ENCODE measurements at regions not wholly inside any gene's neighbourhood (a gene's known extent, or its start where the extent isn't known, plus 50 kb on each side); places are given as distances from the start of the nearest gene placed in this dataset.

DNA sequence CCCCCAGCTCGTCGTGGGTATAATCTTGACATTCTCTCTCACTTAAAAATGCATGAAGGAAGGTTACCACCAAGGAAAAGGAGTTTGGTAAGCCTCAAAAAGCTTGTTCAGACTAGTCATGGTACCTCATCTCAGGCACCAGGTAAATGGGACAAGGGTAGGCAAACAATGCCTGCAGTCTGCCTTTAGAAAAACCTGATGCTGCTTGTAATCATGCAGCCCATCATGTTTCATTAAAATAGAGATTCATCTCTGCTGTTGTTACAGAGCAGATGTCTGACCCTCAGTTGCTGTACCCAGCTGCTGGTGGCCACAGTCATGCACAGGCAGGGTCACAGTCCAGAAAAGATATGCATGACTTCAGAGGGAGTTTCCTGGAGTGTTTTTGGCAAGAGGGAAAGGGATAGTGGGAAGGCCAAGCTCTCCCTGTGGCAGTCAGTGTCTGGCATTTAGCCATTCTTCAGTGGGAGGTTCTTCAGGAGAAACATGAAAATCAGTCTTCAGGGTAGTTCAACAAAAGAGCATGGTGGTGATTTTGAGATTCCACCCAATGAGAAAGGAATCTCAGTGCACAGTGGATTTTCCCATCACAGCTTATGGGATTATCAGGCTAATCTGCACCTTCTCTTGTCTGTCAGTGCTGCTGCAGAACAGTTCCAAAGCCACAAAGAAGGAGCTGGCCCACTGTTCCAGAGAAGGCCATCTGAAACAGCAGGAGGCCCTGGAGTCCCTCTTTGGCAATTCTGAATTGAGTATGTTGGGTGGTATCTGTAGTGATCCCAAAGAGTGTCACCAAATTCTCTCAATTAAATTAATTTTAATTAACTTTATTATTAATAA, 202.7 kb upstream of the FRMD6 start:
- intact Hi-C loops (cut with DNase I): no loop called here
- no peaks in the 10 kb centered on the region for H3K4me1 ChIP-seq
- H3K4me3 ChIP-seq: no peak overlapping the region
- DNase-seq (peak in 1 of 4 donors; percentile 35), ATAC-seq (peak; percentile 27)
- H3K36me3 ChIP-seq: no peaks in the 10 kb centered on the region
- no peaks in the 10 kb centered on the region for H3K9me3 ChIP-seq
- H3K27me3 ChIP-seq: no peaks in the 10 kb centered on the region
- TF ChIP-seq, protein P1, sequence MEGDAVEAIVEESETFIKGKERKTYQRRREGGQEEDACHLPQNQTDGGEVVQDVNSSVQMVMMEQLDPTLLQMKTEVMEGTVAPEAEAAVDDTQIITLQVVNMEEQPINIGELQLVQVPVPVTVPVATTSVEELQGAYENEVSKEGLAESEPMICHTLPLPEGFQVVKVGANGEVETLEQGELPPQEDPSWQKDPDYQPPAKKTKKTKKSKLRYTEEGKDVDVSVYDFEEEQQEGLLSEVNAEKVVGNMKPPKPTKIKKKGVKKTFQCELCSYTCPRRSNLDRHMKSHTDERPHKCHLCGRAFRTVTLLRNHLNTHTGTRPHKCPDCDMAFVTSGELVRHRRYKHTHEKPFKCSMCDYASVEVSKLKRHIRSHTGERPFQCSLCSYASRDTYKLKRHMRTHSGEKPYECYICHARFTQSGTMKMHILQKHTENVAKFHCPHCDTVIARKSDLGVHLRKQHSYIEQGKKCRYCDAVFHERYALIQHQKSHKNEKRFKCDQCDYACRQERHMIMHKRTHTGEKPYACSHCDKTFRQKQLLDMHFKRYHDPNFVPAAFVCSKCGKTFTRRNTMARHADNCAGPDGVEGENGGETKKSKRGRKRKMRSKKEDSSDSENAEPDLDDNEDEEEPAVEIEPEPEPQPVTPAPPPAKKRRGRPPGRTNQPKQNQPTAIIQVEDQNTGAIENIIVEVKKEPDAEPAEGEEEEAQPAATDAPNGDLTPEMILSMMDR (IDR thresholded peaks at IDR 0.05): no peak
- H3K27ac ChIP-seq: no peak overlapping the region

DNA sequence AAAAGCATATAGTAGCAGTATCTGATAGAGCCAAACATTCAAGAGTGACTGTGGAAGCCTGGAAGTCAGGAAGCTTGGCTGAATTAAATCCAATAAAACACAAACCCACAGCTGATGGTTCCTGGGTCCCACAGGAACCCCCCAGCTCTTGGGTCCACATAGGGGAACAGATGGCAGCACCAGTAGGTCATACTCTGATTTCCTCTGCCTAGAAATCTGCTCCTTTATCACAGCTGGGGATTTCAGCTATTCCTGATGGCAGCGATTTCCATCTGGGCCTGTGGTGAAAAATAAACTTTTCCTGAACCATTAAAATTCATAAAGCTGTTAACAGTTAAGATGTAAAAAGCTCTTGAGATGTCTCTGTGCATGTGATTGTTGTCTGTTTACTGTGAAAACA, 202.0 kb upstream of the FRMD6 start:
- no peak for DNase-seq
- TF ChIP-seq, protein P1 (IDR thresholded peaks at IDR 0.05): no peak
- no peak for ATAC-seq
- no peak overlapping the region for H3K4me3 ChIP-seq
- H3K9me3 ChIP-seq: no peaks in the 10 kb centered on the region
- H3K27me3 ChIP-seq: no peaks in the 10 kb centered on the region
- H3K27ac ChIP-seq: no peak overlapping the region
- no peaks in the 10 kb centered on the region for H3K36me3 ChIP-seq
- intact Hi-C loops (cut with DNase I): no loop called here
- H3K4me1 ChIP-seq: no peaks in the 10 kb centered on the region

DNA sequence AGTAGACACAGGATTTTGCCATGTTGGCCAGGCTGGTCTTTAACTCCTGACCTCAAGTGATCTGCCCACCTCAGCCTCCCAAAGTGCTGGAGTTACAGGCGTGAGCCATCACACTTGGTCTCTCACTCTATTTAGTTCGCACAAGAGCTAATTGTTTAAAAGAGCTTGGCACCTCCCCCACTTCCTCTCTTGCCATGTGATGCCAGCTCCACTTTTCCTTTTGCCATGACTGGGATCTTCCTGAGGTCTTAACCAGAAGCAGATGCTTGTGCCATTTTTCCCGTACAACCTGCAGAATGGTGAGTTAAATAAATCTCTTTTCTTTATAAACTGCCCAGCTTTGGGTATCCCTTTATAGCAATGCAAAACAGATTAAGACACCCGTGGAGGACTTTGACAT, 200.1 kb upstream of the FRMD6 start:
- no peaks in the 10 kb centered on the region for H3K4me1 ChIP-seq
- TF ChIP-seq, protein P1 (IDR thresholded peaks at IDR 0.05): no peak
- no peak overlapping the region for H3K4me3 ChIP-seq
- H3K27ac ChIP-seq: no peak overlapping the region
- no peaks in the 10 kb centered on the region for H3K36me3 ChIP-seq
- no peak for ATAC-seq
- H3K9me3 ChIP-seq: no peaks in the 10 kb centered on the region
- H3K27me3 ChIP-seq: no peaks in the 10 kb centered on the region
- intact Hi-C loops (cut with DNase I): no loop called here
- no peak for DNase-seq

DNA sequence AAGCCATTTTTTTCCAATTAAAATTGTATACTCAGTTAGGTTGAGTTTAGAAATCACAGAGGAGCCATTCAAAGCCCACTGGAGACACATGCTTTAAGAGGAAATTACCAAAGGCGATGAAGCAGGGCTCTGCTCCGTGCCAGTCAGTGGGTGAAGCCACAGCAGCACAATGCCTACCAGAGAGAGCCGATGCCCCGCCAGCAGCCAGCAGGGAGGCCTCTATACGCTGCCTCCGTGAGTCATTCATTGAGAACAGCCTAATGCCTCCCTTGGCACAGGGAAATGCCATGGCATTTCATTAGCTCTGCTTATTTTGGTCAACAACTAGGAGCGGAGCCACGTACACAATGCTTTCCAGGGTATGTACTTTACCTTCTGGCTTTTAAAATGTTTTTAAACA, 197.8 kb upstream of the FRMD6 start:
- ATAC-seq (no peak), DNase-seq (no peak)
- Histone ChIP-seq H3K27me3 (no peaks in the 10 kb centered on the region), H3K27ac (no peak overlapping the region), H3K36me3 (no peaks in the 10 kb centered on the region), H3K9me3 (no peaks in the 10 kb centered on the region), H3K4me3 (no peak overlapping the region), H3K4me1 (no peaks in the 10 kb centered on the region)
- intact Hi-C loops (cut with DNase I): no loop called here
- TF ChIP-seq, protein P1 (IDR thresholded peaks at IDR 0.05): no peak

DNA sequence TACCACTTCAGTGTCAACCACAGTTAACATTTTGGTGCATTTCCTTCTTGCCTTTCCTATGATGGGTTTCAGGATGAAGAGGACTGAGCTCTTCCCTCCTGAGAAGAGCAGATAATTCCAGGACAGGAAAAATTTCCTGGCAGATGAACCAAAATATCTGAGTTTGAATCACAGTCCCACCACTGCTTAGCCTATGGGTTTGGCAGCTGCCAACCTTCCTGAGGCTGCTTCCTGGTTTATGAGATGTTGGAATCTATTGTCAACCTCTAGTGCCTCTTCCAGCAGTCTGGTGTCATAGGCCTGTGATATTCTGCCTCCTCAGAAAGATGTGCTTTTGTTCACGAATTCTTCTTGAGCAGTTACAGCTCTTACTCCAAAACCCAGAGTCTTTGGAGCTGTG, 197.4 kb upstream of the FRMD6 start:
- DNase-seq (no peak), ATAC-seq (no peak)
- Histone ChIP-seq H3K27me3 (no peaks in the 10 kb centered on the region), H3K27ac (no peak overlapping the region), H3K36me3 (no peaks in the 10 kb centered on the region), H3K4me1 (no peaks in the 10 kb centered on the region), H3K9me3 (no peaks in the 10 kb centered on the region), H3K4me3 (no peak overlapping the region)
- intact Hi-C loops (cut with DNase I): no loop called here
- TF ChIP-seq, protein P1 (IDR thresholded peaks at IDR 0.05): no peak

Data from left lung (tissue), 4 donors.